ENCODE measurements at regions not wholly inside any gene's neighbourhood (a gene's known extent, or its start where the extent isn't known, plus 50 kb on each side); places are given as distances from the start of the nearest gene placed in this dataset.

- ATAC-seq (no peak), DNase-seq (ENCODE audit: extremely low read depth in 1 of 4, low spot score in 3 of 4) (no peak), FAIRE-seq (no peak)
- intact Hi-C loops (cut with micrococcal nuclease) (no loop called here), in situ Hi-C loops (cut with MboI) (no loop called here)
- POLR2A ChIA-PET = no interaction called here
- H3K36me3 ChIP-seq (ENCODE audit: control insufficient read depth, insufficient read depth, low read length) = no peaks in the 10 kb centered on the region
- no peaks in the 10 kb centered on the region for H3K9me1 ChIP-seq (ENCODE audit: control insufficient read depth, insufficient read depth, low read length)
- no peak overlapping the region for H3K9ac ChIP-seq (ENCODE audit: insufficient read depth in 1 of 2, low read depth in 2 of 2, low read length in 2 of 2)
- no peak overlapping the region for H3K4me3 ChIP-seq
- H3K27ac ChIP-seq (ENCODE audit: extremely low read depth, low read depth, low read length) = no peak overlapping the region
- BruUV-seq (replicated peaks) = no TSS peak
- H3K27me3 ChIP-seq (ENCODE audit: control insufficient read depth in 2 of 2, insufficient read depth in 2 of 2, low read length in 2 of 2) = peaks cover 0 to 4% of the 10 kb centered on the region in 2 experiments; a peak in 2 of 5 replicates
- no peaks in the 10 kb centered on the region for H3K79me2 ChIP-seq (ENCODE audit: control insufficient read depth, insufficient read depth, low read length)
- TF ChIP-seq CBFA2T2 (conservative IDR thresholded peaks at IDR 0.05) (no peak), POLR3G (IDR thresholded peaks at IDR 0.05; ENCODE audit: extremely low read depth, insufficient read length, insufficient replicate concordance) (no peak), SMARCB1 (IDR thresholded peaks at IDR 0.05; ENCODE audit: insufficient read length, low read depth) (no peak), MEF2A (IDR thresholded peaks at IDR 0.05; ENCODE audit: control insufficient read depth, low read depth, low read length) (no peak), HBP1 (CRISPR knock-in tag; IDR thresholded peaks at IDR 0.05) (no peak), ATF1 (CRISPR knock-in tag; IDR thresholded peaks at IDR 0.05) (no peak), ATF1 (tag; IDR thresholded peaks at IDR 0.05) (0 out of 2 replicates have a peak, but pooled peaks have one; percentile 50), LARP7 (IDR thresholded peaks at IDR 0.05) (no peak), PRPF4 (IDR thresholded peaks at IDR 0.05; ENCODE audit: insufficient read depth, low read depth, low read length, poor library complexity, severe bottlenecking) (no peak), ATF3 (IDR thresholded peaks at IDR 0.05) (peak; percentile 20; the same call in 1 of the 2 replicates), ATF3 (CRISPR knock-in tag; conservative IDR thresholded peaks at IDR 0.05) (no peak)
- TF ChIP-seq, protein P1, sequence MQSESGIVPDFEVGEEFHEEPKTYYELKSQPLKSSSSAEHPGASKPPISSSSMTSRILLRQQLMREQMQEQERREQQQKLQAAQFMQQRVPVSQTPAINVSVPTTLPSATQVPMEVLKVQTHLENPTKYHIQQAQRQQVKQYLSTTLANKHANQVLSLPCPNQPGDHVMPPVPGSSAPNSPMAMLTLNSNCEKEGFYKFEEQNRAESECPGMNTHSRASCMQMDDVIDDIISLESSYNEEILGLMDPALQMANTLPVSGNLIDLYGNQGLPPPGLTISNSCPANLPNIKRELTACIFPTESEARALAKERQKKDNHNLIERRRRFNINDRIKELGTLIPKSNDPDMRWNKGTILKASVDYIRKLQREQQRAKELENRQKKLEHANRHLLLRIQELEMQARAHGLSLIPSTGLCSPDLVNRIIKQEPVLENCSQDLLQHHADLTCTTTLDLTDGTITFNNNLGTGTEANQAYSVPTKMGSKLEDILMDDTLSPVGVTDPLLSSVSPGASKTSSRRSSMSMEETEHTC (IDR thresholded peaks at IDR 0.05) = no peak
- 0% methylated on average over 2 of the region's 2 CpGs for WGBS (ENCODE audit: insufficient coverage, low coverage, missing lambda C conversion rate)
- no peaks in the 10 kb centered on the region for H4K20me1 ChIP-seq (replicated peaks; ENCODE audit: control insufficient read depth, insufficient read depth, low read length)
- CTCF ChIA-PET (ENCODE audit: low intra/inter-chr PET ratio) = no interaction called here
- H2AFZ ChIP-seq (ENCODE audit: low read depth, low read length) = no peak overlapping the region
- H3K4me2 ChIP-seq (ENCODE audit: insufficient read depth, low read length) = no peak overlapping the region
- H3K4me1 ChIP-seq (replicated peaks in 1 of 2; ENCODE audit: control insufficient read depth in 2 of 2, insufficient read depth in 2 of 2, low read length in 2 of 2) = no peaks in the 10 kb centered on the region
- H3K9me3 ChIP-seq (replicated peaks; ENCODE audit: control insufficient read depth, insufficient read depth, low read depth, low read length) = no peaks in the 10 kb centered on the region
Observed at GRCh38 chr2:47990503-47990902, 84.2 kb upstream of the FBXO11 start.

Data from K562 (cell line).